ENCODE measurements at regions not wholly inside any gene's neighbourhood (a gene's known extent, or its start where the extent isn't known, plus 50 kb on each side); places are given as distances from the start of the nearest gene placed in this dataset.

DNA sequence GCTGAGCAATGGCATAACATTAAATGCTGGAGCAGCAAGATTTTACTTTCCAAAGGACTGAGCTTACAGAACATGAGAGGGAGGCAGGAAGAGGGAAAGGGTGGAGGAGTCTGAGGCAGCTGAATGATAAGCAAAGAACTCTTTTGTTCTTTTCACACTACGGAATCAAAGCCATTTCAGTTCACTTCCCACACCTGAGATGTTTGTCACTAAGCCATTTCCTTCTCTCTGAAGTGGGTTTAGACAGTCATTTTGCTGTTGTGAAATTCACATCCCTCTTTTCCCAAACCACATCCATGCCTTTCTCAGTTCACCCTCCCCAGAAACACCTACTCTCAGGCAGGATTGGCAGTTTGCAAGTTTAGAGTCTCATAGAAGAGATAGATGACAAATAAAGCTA is 267.9 kb downstream of the ADGRG6 start:
- intact Hi-C loops (cut with DNase I), result no loop called here
- ATAC-seq, result peak; percentile 28 to 52
- peak overlapping the region; percentile 37 for H3K27ac ChIP-seq

DNA sequence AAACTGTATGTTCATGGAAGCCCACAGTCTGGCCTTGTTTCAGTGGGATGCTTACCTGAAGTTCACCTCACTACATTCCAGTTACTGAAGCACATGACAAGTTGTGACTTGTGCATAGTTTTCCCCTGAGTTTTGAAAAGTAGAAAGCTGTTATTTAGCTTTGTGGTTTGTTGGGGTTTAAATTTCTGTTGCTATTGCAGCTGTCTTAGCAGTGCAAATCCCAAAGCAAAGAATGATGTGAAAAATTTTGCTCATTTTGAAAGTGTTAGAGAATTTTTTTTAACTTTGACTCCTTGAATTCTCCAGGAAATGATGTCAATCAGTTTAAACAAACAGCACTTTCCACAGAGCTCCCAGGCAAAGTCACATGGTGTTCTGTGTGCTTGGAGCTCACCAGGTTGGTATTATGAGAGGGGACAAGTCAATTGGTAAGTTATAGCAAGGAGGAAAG is 268.4 kb downstream of the ADGRG6 start:
- DNase-seq (no peak), ATAC-seq (peak; percentile 65 to 79)
- intact Hi-C loops (cut with DNase I), result no loop called here
- no peak overlapping the region for H3K4me3 ChIP-seq
- peaks cover 10% of the 10 kb centered on the region for H3K4me1 ChIP-seq
- no peaks in the 10 kb centered on the region for H3K36me3 ChIP-seq
- TF ChIP-seq, protein P1, sequence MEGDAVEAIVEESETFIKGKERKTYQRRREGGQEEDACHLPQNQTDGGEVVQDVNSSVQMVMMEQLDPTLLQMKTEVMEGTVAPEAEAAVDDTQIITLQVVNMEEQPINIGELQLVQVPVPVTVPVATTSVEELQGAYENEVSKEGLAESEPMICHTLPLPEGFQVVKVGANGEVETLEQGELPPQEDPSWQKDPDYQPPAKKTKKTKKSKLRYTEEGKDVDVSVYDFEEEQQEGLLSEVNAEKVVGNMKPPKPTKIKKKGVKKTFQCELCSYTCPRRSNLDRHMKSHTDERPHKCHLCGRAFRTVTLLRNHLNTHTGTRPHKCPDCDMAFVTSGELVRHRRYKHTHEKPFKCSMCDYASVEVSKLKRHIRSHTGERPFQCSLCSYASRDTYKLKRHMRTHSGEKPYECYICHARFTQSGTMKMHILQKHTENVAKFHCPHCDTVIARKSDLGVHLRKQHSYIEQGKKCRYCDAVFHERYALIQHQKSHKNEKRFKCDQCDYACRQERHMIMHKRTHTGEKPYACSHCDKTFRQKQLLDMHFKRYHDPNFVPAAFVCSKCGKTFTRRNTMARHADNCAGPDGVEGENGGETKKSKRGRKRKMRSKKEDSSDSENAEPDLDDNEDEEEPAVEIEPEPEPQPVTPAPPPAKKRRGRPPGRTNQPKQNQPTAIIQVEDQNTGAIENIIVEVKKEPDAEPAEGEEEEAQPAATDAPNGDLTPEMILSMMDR (IDR thresholded peaks at IDR 0.05), result no peak
- H3K27ac ChIP-seq, result peak overlapping the region; percentile 37
- no peaks in the 10 kb centered on the region for H3K9me3 ChIP-seq
- no peaks in the 10 kb centered on the region for H3K27me3 ChIP-seq (ENCODE audit: low read depth)

More for the DNA sequence above, 267.9 kb downstream of the ADGRG6 start:
- Histone ChIP-seq H3K4me1 (peaks cover 10% of the 10 kb centered on the region), H3K4me3 (no peak overlapping the region), H3K27me3 (ENCODE audit: low read depth) (no peaks in the 10 kb centered on the region), H3K9me3 (no peaks in the 10 kb centered on the region), H3K36me3 (no peaks in the 10 kb centered on the region)
- DNase-seq, result no peak
- TF ChIP-seq, protein P1 (IDR thresholded peaks at IDR 0.05), result no peak

DNA sequence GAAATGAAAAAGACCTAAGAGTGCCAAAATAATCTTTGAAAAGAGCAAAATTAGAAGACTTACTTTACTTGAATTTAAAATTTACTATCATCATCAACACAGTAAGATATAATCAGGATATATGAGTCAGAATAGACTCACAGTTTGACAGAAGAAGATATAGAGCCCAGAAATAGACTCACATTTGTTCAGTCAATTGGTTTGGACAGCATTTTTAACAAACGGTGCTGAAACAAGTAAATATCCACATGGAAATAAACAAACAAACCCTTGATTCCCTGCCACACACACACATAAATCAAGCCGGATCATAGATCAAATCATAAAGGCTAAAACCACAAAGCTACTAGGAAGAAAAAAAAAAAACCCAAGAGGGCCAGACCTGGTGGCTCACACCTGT is 291.1 kb downstream of the ADGRG6 start:
- H3K36me3 ChIP-seq, result no peaks in the 10 kb centered on the region

DNA sequence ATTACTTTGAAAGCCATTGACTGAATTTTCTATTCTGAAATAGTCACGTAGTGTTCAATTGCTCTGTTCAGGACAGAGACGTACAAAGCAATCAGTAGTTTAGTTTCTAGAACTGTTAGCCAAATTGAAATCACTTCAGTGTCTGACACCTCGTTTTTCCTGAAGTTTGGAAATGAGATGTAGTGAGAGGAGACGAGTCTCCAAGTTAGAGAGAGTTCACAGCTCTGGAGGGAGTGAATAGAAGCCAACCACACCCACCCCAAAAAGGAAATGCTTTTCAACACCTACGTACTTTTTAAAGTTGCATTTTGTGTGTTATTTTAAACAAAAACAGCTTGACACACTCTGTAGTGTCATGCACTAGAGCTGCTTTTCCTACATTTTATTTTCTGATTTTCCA is 296.0 kb downstream of the ADGRG6 start:
- Histone ChIP-seq H3K27me3 (ENCODE audit: low read depth) (no peaks in the 10 kb centered on the region), H3K27ac (no peak overlapping the region), H3K4me1 (no peaks in the 10 kb centered on the region), H3K4me3 (no peak overlapping the region), H3K9me3 (no peaks in the 10 kb centered on the region), H3K36me3 (no peaks in the 10 kb centered on the region)
- DNase-seq (no peak), ATAC-seq (no peak)
- intact Hi-C loops (cut with DNase I), result no loop called here
- TF ChIP-seq, protein P1 (IDR thresholded peaks at IDR 0.05), result no peak

More for the DNA sequence above, 291.1 kb downstream of the ADGRG6 start:
- ATAC-seq (no peak), DNase-seq (no peak)
- TF ChIP-seq, protein P1 (IDR thresholded peaks at IDR 0.05), result no peak
- intact Hi-C loops (cut with DNase I), result no loop called here
- H3K27ac ChIP-seq, result no peak overlapping the region
- no peaks in the 10 kb centered on the region for H3K4me1 ChIP-seq
- H3K9me3 ChIP-seq, result no peaks in the 10 kb centered on the region
- H3K4me3 ChIP-seq, result no peak overlapping the region
- H3K27me3 ChIP-seq (ENCODE audit: low read depth), result no peaks in the 10 kb centered on the region

DNA sequence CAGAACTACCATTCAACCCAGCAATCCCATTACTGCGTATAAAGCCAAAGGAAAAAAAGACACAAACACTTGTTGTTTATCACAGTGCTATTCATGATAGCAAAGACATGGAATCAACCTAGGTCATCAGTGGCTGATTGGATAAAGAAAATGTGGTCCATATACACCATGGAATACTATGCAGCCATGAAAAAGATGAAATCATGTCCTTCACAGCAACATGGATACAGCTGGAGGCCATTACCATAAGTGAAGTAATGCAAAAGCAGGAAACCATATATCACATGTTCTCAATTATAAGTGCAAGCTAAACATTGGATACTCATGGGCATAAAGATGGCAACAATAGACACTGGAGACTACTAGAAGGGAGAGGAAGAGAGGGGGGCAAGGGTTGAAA is 299.6 kb downstream of the ADGRG6 start:
- TF ChIP-seq, protein P1 (IDR thresholded peaks at IDR 0.05), result no peak
- Histone ChIP-seq H3K36me3 (no peaks in the 10 kb centered on the region), H3K27me3 (ENCODE audit: low read depth) (no peaks in the 10 kb centered on the region), H3K27ac (no peak overlapping the region), H3K4me1 (no peaks in the 10 kb centered on the region), H3K9me3 (no peaks in the 10 kb centered on the region), H3K4me3 (no peak overlapping the region)
- intact Hi-C loops (cut with DNase I), result no loop called here
- ATAC-seq (no peak), DNase-seq (no peak)

DNA sequence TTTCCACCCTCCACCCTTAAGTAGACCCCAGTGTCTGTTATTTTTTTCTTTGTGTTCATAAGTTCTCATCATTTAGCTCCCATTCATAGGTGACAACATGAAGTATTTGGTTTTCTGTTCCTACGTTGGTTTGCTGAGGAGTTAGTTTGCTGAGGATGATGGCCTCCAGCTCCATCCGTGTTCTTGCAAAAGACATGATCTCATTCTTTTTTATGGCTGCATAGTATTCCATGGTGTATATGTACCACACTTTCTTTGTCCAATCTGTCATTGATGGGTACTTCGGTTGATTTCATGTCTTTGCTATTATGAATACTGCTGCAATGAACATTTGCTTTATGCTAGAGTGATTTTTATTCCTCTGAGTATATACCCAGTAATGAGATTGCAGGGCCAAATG is 301.2 kb downstream of the ADGRG6 start:
- H3K36me3 ChIP-seq, result no peaks in the 10 kb centered on the region
- no peaks in the 10 kb centered on the region for H3K27me3 ChIP-seq (ENCODE audit: low read depth)
- DNase-seq (no peak), ATAC-seq (no peak)
- TF ChIP-seq, protein P1 (IDR thresholded peaks at IDR 0.05), result no peak
- intact Hi-C loops (cut with DNase I), result no loop called here
- no peaks in the 10 kb centered on the region for H3K9me3 ChIP-seq
- no peaks in the 10 kb centered on the region for H3K4me1 ChIP-seq
- H3K4me3 ChIP-seq, result no peak overlapping the region
- no peak overlapping the region for H3K27ac ChIP-seq

All from lower lobe of right lung (tissue), 2 donors.